CD4-positive, alpha-beta T cell (primary cell): ENCODE measurements at regions not wholly inside any gene's neighbourhood (a gene's known extent, or its start where the extent isn't known, plus 50 kb on each side); places are given as distances from the start of the nearest gene placed in this dataset.

Experiments used
- ATAC-seq: fragments of 200-7000 bp; cut with Tn5 transposase; one replicate; pipeline ENCODE4 v1.10.0; 2022; ENCODE audit warnings: mild to moderate bottlenecking; ENCODE audit not compliant: poor library complexity
- CTCF ChIA-PET: fragments of 350-600 bp; sonication (Branson Sonifier 250); formaldehyde crosslinking; loops from one replicate; lab custom pipeline; 2021; ENCODE audit warnings: antibody characterized with exemption, inconsistent platforms; lab: Charles Lee
- POLR2A ChIA-PET: fragments of 350-600 bp; sonication (Branson Sonifier 250); formaldehyde crosslinking; loops from one replicate; lab custom pipeline; 2021; ENCODE audit warnings: antibody characterized with exemption, inconsistent platforms; lab: Charles Lee
- DNase-seq, 14 experiments: peaks; one replicate each; pipeline ENCODE4 v3.0.0-alpha.2; 2013 to 2020; ENCODE audit warnings: mixed read lengths in 2 of 14
- H3K27ac ChIP-seq, 2 donors: one replicate each; pipeline versions ENCODE4 v1.5.1 to v1.7.0; 2013; ENCODE audit warnings: low read length in 2 of 2, low read depth in 1 of 2, mild to moderate bottlenecking in 1 of 2
- H3K27me3 ChIP-seq, 2 experiments: 1 replicate in 1 of 2; 2 replicates in 1 of 2; pipeline versions ENCODE4 v1.6.1 to v1.7.0; 2013; ENCODE audit warnings: low read length in 2 of 2, control low read depth in 1 of 2, mild to moderate bottlenecking in 1 of 2, moderate library complexity in 1 of 2; ENCODE audit not compliant: insufficient read depth in 2 of 2, control insufficient read depth in 1 of 2
- H3K36me3 ChIP-seq: one replicate; pipeline ENCODE4 v1.6.1; 2013; ENCODE audit warnings: low read length, control low read depth; ENCODE audit not compliant: insufficient read depth
- H3K4me1 ChIP-seq: one replicate; pipeline ENCODE4 v1.6.1; 2013; ENCODE audit warnings: low read length, control low read depth; ENCODE audit not compliant: insufficient read depth
- H3K4me3 ChIP-seq: one replicate; pipeline ENCODE4 v1.5.1; 2013; ENCODE audit warnings: mild to moderate bottlenecking, low read length, moderate library complexity
- H3K9me3 ChIP-seq, 2 experiments: 1 replicate in 1 of 2; 2 replicates in 1 of 2; pipeline versions ENCODE4 v1.6.1 to v1.7.0; 2013; ENCODE audit warnings: low read length in 2 of 2, mild to moderate bottlenecking in 2 of 2, control low read depth in 1 of 2, moderate library complexity in 1 of 2; ENCODE audit not compliant: control insufficient read depth in 1 of 2, insufficient read depth in 1 of 2
- H3K27ac Mint-ChIP-seq: one replicate; pipeline ENCODE4 v1.8.0; 2020; ENCODE audit warnings: mixed read lengths
- H3K27me3 Mint-ChIP-seq: one replicate; pipeline ENCODE4 v1.8.0; 2021; ENCODE audit warnings: mixed read lengths
- H3K36me3 Mint-ChIP-seq: one replicate; pipeline ENCODE4 v1.8.0; 2021; ENCODE audit warnings: low read depth, mixed read lengths
- H3K4me1 Mint-ChIP-seq: one replicate; pipeline ENCODE4 v1.8.0; 2021; ENCODE audit warnings: low read depth, mixed read lengths
- H3K4me3 Mint-ChIP-seq: one replicate; pipeline ENCODE4 v1.8.0; 2020; ENCODE audit warnings: mild to moderate bottlenecking, mixed read lengths
- H3K9me3 Mint-ChIP-seq: one replicate; pipeline ENCODE4 v1.8.0; 2020; ENCODE audit warnings: mixed read lengths
- intact Hi-C, 2 experiments: fragments of 100-400 bp; cut with DNase I in 1 of 2; cut with micrococcal nuclease in 1 of 2; formaldehyde crosslinking; loops; one replicate each; pipeline versions ENCODE4 v1.15.1 to v1.9.0; 2023 to 2025; cut with DNase I, micrococcal nuclease
- TF ChIP-seq, protein P1 (sequence below): fragments of 200-600 bp; IDR thresholded peaks from one replicate; pipeline ENCODE4 v1.8.0; 2022; ENCODE audit warnings: antibody characterized with exemption, mild to moderate bottlenecking

DNA sequence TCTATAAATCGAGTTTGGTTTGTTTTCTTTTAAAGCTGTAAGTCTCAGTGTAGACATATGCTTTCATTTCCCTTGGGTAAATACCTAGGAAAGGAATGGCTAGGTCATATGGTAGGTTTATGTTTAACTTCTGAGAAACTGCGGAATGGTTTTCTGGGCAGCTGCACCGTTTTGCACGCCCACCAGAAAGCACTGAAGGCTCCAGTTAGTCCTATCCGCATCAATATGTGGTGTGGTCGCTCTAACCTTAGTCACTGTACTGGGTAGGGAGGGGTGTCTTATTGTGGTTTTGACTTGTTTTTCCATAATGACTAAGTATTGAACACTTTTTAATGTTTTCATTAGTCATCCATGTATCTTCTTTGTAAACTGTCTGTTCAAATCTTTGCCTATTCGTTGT is 279.5 kb upstream of the AKR1E2 start:
- TF ChIP-seq, protein P1, sequence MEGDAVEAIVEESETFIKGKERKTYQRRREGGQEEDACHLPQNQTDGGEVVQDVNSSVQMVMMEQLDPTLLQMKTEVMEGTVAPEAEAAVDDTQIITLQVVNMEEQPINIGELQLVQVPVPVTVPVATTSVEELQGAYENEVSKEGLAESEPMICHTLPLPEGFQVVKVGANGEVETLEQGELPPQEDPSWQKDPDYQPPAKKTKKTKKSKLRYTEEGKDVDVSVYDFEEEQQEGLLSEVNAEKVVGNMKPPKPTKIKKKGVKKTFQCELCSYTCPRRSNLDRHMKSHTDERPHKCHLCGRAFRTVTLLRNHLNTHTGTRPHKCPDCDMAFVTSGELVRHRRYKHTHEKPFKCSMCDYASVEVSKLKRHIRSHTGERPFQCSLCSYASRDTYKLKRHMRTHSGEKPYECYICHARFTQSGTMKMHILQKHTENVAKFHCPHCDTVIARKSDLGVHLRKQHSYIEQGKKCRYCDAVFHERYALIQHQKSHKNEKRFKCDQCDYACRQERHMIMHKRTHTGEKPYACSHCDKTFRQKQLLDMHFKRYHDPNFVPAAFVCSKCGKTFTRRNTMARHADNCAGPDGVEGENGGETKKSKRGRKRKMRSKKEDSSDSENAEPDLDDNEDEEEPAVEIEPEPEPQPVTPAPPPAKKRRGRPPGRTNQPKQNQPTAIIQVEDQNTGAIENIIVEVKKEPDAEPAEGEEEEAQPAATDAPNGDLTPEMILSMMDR: no peak
- Mint-ChIP-seq H3K27me3 (peaks cover 23% of the 10 kb centered on the region), H3K27ac (no peak overlapping the region), H3K4me3 (no peak overlapping the region), H3K4me1 (no peaks in the 10 kb centered on the region), H3K9me3 (no peaks in the 10 kb centered on the region), H3K36me3 (no peaks in the 10 kb centered on the region)
- no peaks in the 10 kb centered on the region for H3K36me3 ChIP-seq
- no peak for ATAC-seq
- ChIA-PET POLR2A (no interaction called here), CTCF (no interaction called here)
- no peaks in the 10 kb centered on the region for H3K4me1 ChIP-seq
- no peak overlapping the region for H3K4me3 ChIP-seq
- H3K27me3 ChIP-seq: no peaks in the 10 kb centered on the region
- no peak overlapping the region for H3K27ac ChIP-seq
- H3K9me3 ChIP-seq: no peaks in the 10 kb centered on the region
- intact Hi-C loops: no loop called here
- DNase-seq: no peak

DNA sequence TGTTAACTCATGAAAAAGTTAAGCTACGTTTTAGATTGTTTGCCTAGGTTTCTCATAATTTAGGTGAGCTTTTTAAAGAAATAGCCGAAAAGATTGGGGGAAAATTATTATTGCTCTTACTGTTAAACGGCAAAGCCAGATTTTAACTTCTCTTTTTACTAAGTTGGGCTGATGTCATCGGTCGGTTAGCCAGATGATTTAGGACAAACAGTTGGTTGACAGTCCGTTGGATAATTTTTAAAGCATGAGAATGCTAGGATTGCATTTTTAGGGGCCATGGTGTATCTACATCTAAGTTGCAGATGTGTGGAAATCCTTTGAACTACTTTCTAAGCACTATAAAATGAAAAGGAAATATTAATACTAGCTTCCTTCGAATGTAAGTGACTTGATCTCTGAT is 280.9 kb upstream of the AKR1E2 start:
- CTCF ChIA-PET: no interaction called here
- Histone ChIP-seq H3K4me1 (no peaks in the 10 kb centered on the region), H3K27ac (no peak overlapping the region), H3K36me3 (no peaks in the 10 kb centered on the region), H3K4me3 (no peak overlapping the region), H3K9me3 (no peaks in the 10 kb centered on the region), H3K27me3 (no peaks in the 10 kb centered on the region)
- Mint-ChIP-seq H3K4me3 (no peak overlapping the region), H3K27ac (no peak overlapping the region), H3K9me3 (no peaks in the 10 kb centered on the region), H3K27me3 (peaks cover 23% of the 10 kb centered on the region), H3K36me3 (no peaks in the 10 kb centered on the region), H3K4me1 (no peaks in the 10 kb centered on the region)
- intact Hi-C loops: no loop called here
- POLR2A ChIA-PET: interaction anchor here (0.6 kb wide), 1 partner anchor 44 kb away, joined by 3 read pairs; no protein-coding TSS in a partner anchor
- TF ChIP-seq, protein P1: no peak
- no peak for DNase-seq
- ATAC-seq: no peak

DNA sequence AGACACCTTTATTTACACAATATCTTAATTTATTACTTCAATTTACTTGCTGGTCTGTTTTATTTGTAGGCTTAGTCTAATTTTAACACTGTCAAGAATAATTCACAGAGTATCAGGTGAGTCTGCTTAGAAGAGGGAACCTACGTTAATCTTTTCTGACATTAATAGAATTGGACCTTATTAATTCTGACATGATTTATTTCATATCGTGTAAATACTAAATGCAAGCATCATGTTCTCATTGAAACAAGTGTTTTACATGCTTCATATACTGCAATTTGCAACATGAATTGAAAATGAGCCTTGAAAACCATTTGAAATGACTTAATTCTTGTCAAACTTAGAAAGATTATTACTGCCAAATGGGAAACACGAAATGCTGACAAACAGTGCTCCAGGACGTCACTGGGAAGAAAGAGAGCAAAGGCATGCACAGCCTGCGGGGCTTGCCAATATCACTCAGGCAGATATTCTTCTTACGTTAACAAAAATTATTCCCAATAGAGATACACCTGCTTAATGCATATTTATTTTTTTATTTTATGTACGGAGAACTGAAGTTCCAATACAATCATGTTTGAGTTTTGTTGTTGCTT is 282.0 kb upstream of the AKR1E2 start:
- Mint-ChIP-seq H3K4me1 (no peaks in the 10 kb centered on the region), H3K36me3 (no peaks in the 10 kb centered on the region), H3K4me3 (no peak overlapping the region), H3K27me3 (peaks cover 23% of the 10 kb centered on the region), H3K9me3 (no peaks in the 10 kb centered on the region), H3K27ac (no peak overlapping the region)
- H3K27ac ChIP-seq: no peak overlapping the region
- H3K9me3 ChIP-seq: no peaks in the 10 kb centered on the region
- no peaks in the 10 kb centered on the region for H3K36me3 ChIP-seq
- H3K4me1 ChIP-seq: no peaks in the 10 kb centered on the region
- intact Hi-C loops: no loop called here
- CTCF ChIA-PET: no interaction called here
- DNase-seq: no peak
- no peak for ATAC-seq
- POLR2A ChIA-PET: no interaction called here
- TF ChIP-seq, protein P1: no peak
- H3K27me3 ChIP-seq: no peaks in the 10 kb centered on the region
- H3K4me3 ChIP-seq: no peak overlapping the region
